PC-3 (cell line): ENCODE measurements at regions not wholly inside any gene's neighbourhood (a gene's known extent, or its start where the extent isn't known, plus 50 kb on each side); places are given as distances from the start of the nearest gene placed in this dataset.

ENCODE experiments used
- ATAC-seq: fragments of 200-7000 bp; cut with Tn5 transposase; 2 replicates; pipeline ENCODE4 v1.9.1; 2020; ENCODE audit warnings: mild to moderate bottlenecking, moderate library complexity
- BruUV-seq: library from RNA; stranded (reverse); fragments of 400-500 nt; replicated peaks from 2 replicates; lab custom pipeline; 2021; lab: Mats Ljungman, UMichigan
- CTCF ChIA-PET: fragments of 300-600 bp; sonication (Branson Sonifier 250); formaldehyde crosslinking; loops from one replicate; lab custom pipeline; 2022; ENCODE audit warnings: antibody characterized with exemption; lab: Charles Lee
- POLR2A ChIA-PET: fragments of 300-600 bp; sonication (Branson Sonifier 250); formaldehyde crosslinking; loops from one replicate; lab custom pipeline; 2022; ENCODE audit warnings: antibody characterized with exemption; ENCODE audit not compliant: unreplicated experiment; lab: Charles Lee
- DNase-seq: peaks from one replicate; pipeline ENCODE4 v3.0.0-alpha.2; 2015
- H2AFZ ChIP-seq: fragments of 300-600 bp; sonication (generic); 2 replicates; pipeline ENCODE4 v1.6.0; 2016; ENCODE audit warnings: antibody characterized with exemption, low read length
- H3F3A ChIP-seq: fragments of 300-600 bp; sonication (generic); one replicate; pipeline ENCODE4 v1.6.0; 2017; ENCODE audit warnings: antibody characterized with exemption, low read length, control low read depth, mild to moderate bottlenecking; ENCODE audit not compliant: unreplicated experiment
- H3K27ac ChIP-seq: fragments of 300-600 bp; sonication (generic); 2 replicates; pipeline ENCODE4 v1.5.1; 2016; ENCODE audit warnings: mild to moderate bottlenecking, low read length
- H3K27me3 ChIP-seq: fragments of 300-600 bp; sonication (generic); 2 replicates; pipeline ENCODE4 v1.6.1; 2016; ENCODE audit warnings: low read length, mixed read lengths
- H3K36me3 ChIP-seq: fragments of 300-600 bp; sonication (generic); 2 replicates; pipeline ENCODE4 v1.6.1; 2016; ENCODE audit warnings: low read depth, mixed run types, low read length, mixed read lengths
- H3K4me1 ChIP-seq: fragments of 300-600 bp; sonication (generic); 2 replicates; pipeline ENCODE4 v1.5.1; 2016; ENCODE audit warnings: low read length; ENCODE audit not compliant: insufficient read depth
- H3K4me2 ChIP-seq: fragments of 300-600 bp; sonication (generic); 2 replicates; pipeline ENCODE4 v1.6.0; 2016; ENCODE audit warnings: low read length
- H3K4me3 ChIP-seq: fragments of 300-600 bp; sonication (generic); 2 replicates; pipeline ENCODE4 v1.5.1; 2016; ENCODE audit warnings: mild to moderate bottlenecking, low read length, mixed read lengths
- H3K79me2 ChIP-seq: fragments of 300-600 bp; sonication (generic); 2 replicates; pipeline ENCODE4 v1.6.1; 2017; ENCODE audit warnings: low read length, mixed read lengths
- H3K9ac ChIP-seq: fragments of 300-600 bp; sonication (generic); 2 replicates; pipeline ENCODE4 v1.6.0; 2016; ENCODE audit warnings: mild to moderate bottlenecking, low read length
- H3K9me2 ChIP-seq: fragments of 300-600 bp; sonication (generic); replicated peaks from 2 replicates; pipeline ENCODE4 v1.6.1; 2016; ENCODE audit warnings: mixed run types, low read length, mixed read lengths
- H3K9me3 ChIP-seq: fragments of 300-600 bp; sonication (generic); 2 replicates; pipeline ENCODE4 v1.6.1; 2016; ENCODE audit warnings: low read length, mixed read lengths
- H4K20me1 ChIP-seq: fragments of 300-600 bp; sonication (generic); 2 replicates; pipeline ENCODE4 v1.6.1; 2016; ENCODE audit warnings: low read length, mixed read lengths
- CTCF ChIP-seq: fragments of 300-600 bp; sonication (generic); conservative IDR thresholded peaks from 2 replicates; pipeline ENCODE4 v1.5.1; 2017; ENCODE audit warnings: antibody characterized with exemption, low read depth, mild to moderate bottlenecking, low read length
- EZH2 ChIP-seq: fragments of 300-600 bp; sonication (generic); IDR thresholded peaks from one replicate; pipeline ENCODE4 v1.6.1; 2017; ENCODE audit warnings: antibody characterized with exemption, mild to moderate bottlenecking, low read length; ENCODE audit not compliant: unreplicated experiment
- EZH2phosphoT487 ChIP-seq: fragments of 300-600 bp; sonication (generic); IDR thresholded peaks from 2 replicates; pipeline ENCODE4 v1.6.1; 2018; ENCODE audit warnings: mild to moderate bottlenecking, antibody characterized with exemption, low read length, borderline replicate concordance
- intact Hi-C: fragments of 100-400 bp; cut with micrococcal nuclease; formaldehyde crosslinking; loops from 2 replicates; pipeline ENCODE4 v1.9.0; 2023

- ChIA-PET CTCF (no interaction called here), POLR2A (no interaction called here)
- Histone ChIP-seq H3K4me2 (no peak overlapping the region), H3K9me2 (no peaks in the 10 kb centered on the region), H3K4me1 (no peaks in the 10 kb centered on the region), H3K4me3 (no peak overlapping the region), H3K9ac (no peak overlapping the region), H3K27ac (no peak overlapping the region), H3K27me3 (no peaks in the 10 kb centered on the region), H3K79me2 (no peaks in the 10 kb centered on the region), H3K36me3 (no peaks in the 10 kb centered on the region), H4K20me1 (no peaks in the 10 kb centered on the region), H2AFZ (no peak overlapping the region), H3F3A (no peaks in the 10 kb centered on the region), H3K9me3 (no peaks in the 10 kb centered on the region)
- no peak for TF ChIP-seq EZH2
- TF ChIP-seq EZH2phosphoT487: no peak
- TF ChIP-seq CTCF: no peak
- ATAC-seq (no peak), DNase-seq (no peak)
- intact Hi-C loops: no loop called here
- no TSS peak for BruUV-seq
Measured at GRCh38 chr1:189874715-189875435, 602.8 kb downstream of the BRINP3 start.

GRCh38 chr1:189880135-189880534 is 597.5 kb downstream of the BRINP3 start:
- Histone ChIP-seq H3K4me1 (no peaks in the 10 kb centered on the region), H3K4me2 (no peak overlapping the region), H2AFZ (no peak overlapping the region), H3K9ac (no peak overlapping the region), H3F3A (no peaks in the 10 kb centered on the region), H3K9me2 (no peaks in the 10 kb centered on the region), H3K27ac (no peak overlapping the region), H4K20me1 (no peaks in the 10 kb centered on the region), H3K79me2 (no peaks in the 10 kb centered on the region), H3K4me3 (no peak overlapping the region), H3K27me3 (no peaks in the 10 kb centered on the region), H3K9me3 (no peaks in the 10 kb centered on the region), H3K36me3 (no peaks in the 10 kb centered on the region)
- ATAC-seq (no peak), DNase-seq (no peak)
- ChIA-PET POLR2A (no interaction called here), CTCF (no interaction called here)
- intact Hi-C loops: no loop called here
- BruUV-seq: no TSS peak
- TF ChIP-seq CTCF (no peak), EZH2phosphoT487 (no peak), EZH2 (no peak)

- TF ChIP-seq CTCF: no peak
- no peak for TF ChIP-seq EZH2phosphoT487
- TF ChIP-seq EZH2: no peak
- no peak for ATAC-seq
- no TSS peak for BruUV-seq
- ChIA-PET POLR2A (no interaction called here), CTCF (no interaction called here)
- Histone ChIP-seq H3K4me1 (no peaks in the 10 kb centered on the region), H2AFZ (no peak overlapping the region), H3K79me2 (no peaks in the 10 kb centered on the region), H3K9me2 (no peaks in the 10 kb centered on the region), H4K20me1 (no peaks in the 10 kb centered on the region), H3K27ac (no peak overlapping the region), H3F3A (no peaks in the 10 kb centered on the region), H3K9me3 (no peaks in the 10 kb centered on the region), H3K9ac (no peak overlapping the region), H3K4me2 (no peak overlapping the region), H3K4me3 (no peak overlapping the region), H3K36me3 (no peaks in the 10 kb centered on the region), H3K27me3 (no peaks in the 10 kb centered on the region)
- DNase-seq: no peak
- intact Hi-C loops: no loop called here
Measured at GRCh38 chr1:189899686-189900425, 577.8 kb downstream of the BRINP3 start.
